ENCODE measurements at regions not wholly inside any gene's neighbourhood (a gene's known extent, or its start where the extent isn't known, plus 50 kb on each side); places are given as distances from the start of the nearest gene placed in this dataset.

DNA sequence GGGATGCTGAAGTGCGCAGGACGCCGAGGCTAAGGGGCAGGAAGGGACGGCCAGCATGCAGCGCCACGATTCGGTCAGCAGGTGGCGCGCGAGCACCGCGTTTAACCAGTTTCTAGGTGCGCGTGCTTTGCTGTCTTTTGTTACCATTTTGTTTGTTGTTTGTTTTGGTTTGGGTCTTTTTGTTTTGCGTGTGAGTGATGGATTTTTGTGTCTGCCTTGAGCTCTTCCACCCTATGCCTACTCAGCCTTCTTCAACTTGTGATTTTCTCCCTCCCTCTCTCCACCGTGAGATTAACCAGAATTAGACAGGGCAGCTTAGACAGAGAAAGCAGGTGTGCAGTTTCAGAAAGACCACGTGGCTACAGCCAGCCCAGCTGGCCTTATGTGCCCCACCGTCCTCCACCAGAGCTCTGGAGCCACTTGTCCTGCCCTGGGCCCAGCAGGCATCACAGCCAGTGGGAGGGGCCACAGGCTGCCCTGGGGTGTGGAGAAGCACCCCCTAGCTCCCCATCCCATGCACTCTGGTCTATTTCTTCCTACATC is 180.2 kb downstream of the RNF144A start (continued):
- TF ChIP-seq ZNF589 (CRISPR knock-in tag; IDR thresholded peaks at IDR 0.05; ENCODE audit: low read depth) (no peak), ARHGAP35 (IDR thresholded peaks at IDR 0.05; ENCODE audit: partially characterized antibody) (no peak), ARID3A (IDR thresholded peaks at IDR 0.05; ENCODE audit: borderline replicate concordance, low read depth, low read length) (no peak), ZBTB8A (IDR thresholded peaks at IDR 0.05; ENCODE audit: partially characterized antibody) (no peak), NRF1 (conservative IDR thresholded peaks at IDR 0.05 in 1 of 2, IDR thresholded peaks at IDR 0.05 in 1 of 2) (peak; percentile 38 to 63; a peak in 2 of 4 replicates), TAF1 (IDR thresholded peaks at IDR 0.05; ENCODE audit: control insufficient read depth, extremely low read depth, insufficient read depth, low read length, severe bottlenecking) (no peak), NFYB (IDR thresholded peaks at IDR 0.05; ENCODE audit: extremely low read depth, insufficient read length) (no peak), XRCC5 (IDR thresholded peaks at IDR 0.05; ENCODE audit: low read depth, low read length) (no peak), ZNF586 (CRISPR knock-in tag; conservative IDR thresholded peaks at IDR 0.05) (no peak), HDAC1 (IDR thresholded peaks at IDR 0.05) (peak in 1 of 2 experiments; percentile 50; a peak in 2 of 4 replicates), TAF15 (IDR thresholded peaks at IDR 0.05; ENCODE audit: low read depth, low read length) (no peak), LCOR (CRISPR knock-in tag; IDR thresholded peaks at IDR 0.05) (no peak), ZNF134 (CRISPR knock-in tag; conservative IDR thresholded peaks at IDR 0.05) (no peak), TAF7 (tag; IDR thresholded peaks at IDR 0.05) (no peak), ZNF253 (CRISPR knock-in tag; conservative IDR thresholded peaks at IDR 0.05) (no peak), RBM39 (optimal IDR thresholded peaks at IDR 0.05; ENCODE audit: low read depth, low read length) (no peak), NFATC3 (IDR thresholded peaks at IDR 0.05) (no peak), GTF2A2 (tag; IDR thresholded peaks at IDR 0.05) (no peak), RB1 (IDR thresholded peaks at IDR 0.05; ENCODE audit: low read depth) (peak; percentile 23; the same call in 1 of the 2 replicates), L3MBTL2 (IDR thresholded peaks at IDR 0.05) (peak; percentile 56; the same call in 1 of the 2 replicates), ZBTB7A (IDR thresholded peaks at IDR 0.05; ENCODE audit: borderline replicate concordance, control insufficient read depth, low read depth, low read length) (no peak), RAD51 (IDR thresholded peaks at IDR 0.05; ENCODE audit: borderline replicate concordance, low read depth) (no peak)
- TF ChIP-seq, protein P1, sequence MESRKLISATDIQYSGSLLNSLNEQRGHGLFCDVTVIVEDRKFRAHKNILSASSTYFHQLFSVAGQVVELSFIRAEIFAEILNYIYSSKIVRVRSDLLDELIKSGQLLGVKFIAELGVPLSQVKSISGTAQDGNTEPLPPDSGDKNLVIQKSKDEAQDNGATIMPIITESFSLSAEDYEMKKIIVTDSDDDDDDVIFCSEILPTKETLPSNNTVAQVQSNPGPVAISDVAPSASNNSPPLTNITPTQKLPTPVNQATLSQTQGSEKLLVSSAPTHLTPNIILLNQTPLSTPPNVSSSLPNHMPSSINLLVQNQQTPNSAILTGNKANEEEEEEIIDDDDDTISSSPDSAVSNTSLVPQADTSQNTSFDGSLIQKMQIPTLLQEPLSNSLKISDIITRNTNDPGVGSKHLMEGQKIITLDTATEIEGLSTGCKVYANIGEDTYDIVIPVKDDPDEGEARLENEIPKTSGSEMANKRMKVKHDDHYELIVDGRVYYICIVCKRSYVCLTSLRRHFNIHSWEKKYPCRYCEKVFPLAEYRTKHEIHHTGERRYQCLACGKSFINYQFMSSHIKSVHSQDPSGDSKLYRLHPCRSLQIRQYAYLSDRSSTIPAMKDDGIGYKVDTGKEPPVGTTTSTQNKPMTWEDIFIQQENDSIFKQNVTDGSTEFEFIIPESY (CRISPR knock-in tag; IDR thresholded peaks at IDR 0.05) = no peak
- TF ChIP-seq, protein P2, sequence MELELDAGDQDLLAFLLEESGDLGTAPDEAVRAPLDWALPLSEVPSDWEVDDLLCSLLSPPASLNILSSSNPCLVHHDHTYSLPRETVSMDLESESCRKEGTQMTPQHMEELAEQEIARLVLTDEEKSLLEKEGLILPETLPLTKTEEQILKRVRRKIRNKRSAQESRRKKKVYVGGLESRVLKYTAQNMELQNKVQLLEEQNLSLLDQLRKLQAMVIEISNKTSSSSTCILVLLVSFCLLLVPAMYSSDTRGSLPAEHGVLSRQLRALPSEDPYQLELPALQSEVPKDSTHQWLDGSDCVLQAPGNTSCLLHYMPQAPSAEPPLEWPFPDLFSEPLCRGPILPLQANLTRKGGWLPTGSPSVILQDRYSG (tag; conservative IDR thresholded peaks at IDR 0.05; ENCODE audit: low read depth) = no peak
- TF ChIP-seq, protein P3, sequence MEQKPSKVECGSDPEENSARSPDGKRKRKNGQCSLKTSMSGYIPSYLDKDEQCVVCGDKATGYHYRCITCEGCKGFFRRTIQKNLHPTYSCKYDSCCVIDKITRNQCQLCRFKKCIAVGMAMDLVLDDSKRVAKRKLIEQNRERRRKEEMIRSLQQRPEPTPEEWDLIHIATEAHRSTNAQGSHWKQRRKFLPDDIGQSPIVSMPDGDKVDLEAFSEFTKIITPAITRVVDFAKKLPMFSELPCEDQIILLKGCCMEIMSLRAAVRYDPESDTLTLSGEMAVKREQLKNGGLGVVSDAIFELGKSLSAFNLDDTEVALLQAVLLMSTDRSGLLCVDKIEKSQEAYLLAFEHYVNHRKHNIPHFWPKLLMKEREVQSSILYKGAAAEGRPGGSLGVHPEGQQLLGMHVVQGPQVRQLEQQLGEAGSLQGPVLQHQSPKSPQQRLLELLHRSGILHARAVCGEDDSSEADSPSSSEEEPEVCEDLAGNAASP (IDR thresholded peaks at IDR 0.05) = no peak

Measured in K562 (cell line).